Mammary epithelial cell (primary cell): ENCODE measurements at regions not wholly inside any gene's neighbourhood (a gene's known extent, or its start where the extent isn't known, plus 50 kb on each side); places are given as distances from the start of the nearest gene placed in this dataset.

ENCODE experiments used
- EZH2 ChIP-seq: IDR thresholded peaks from 2 replicates; pipeline ENCODE4 v1.6.1; 2012; ENCODE audit warnings: low read length, inconsistent platforms, borderline replicate concordance
- TF ChIP-seq, protein P1 (sequence below), 2 donors: IDR thresholded peaks in 1 of 2; conservative IDR thresholded peaks in 1 of 2; 2 replicates each; pipeline ENCODE4 v1.5.1; 2011 to 2012; ENCODE audit warnings: inconsistent platforms in 2 of 2, low read length in 2 of 2, mild to moderate bottlenecking in 2 of 2, control low read depth in 1 of 2, low read depth in 1 of 2; ENCODE audit not compliant: insufficient read depth in 1 of 2; ENCODE audit errors: extremely low read depth in 1 of 2

DNA sequence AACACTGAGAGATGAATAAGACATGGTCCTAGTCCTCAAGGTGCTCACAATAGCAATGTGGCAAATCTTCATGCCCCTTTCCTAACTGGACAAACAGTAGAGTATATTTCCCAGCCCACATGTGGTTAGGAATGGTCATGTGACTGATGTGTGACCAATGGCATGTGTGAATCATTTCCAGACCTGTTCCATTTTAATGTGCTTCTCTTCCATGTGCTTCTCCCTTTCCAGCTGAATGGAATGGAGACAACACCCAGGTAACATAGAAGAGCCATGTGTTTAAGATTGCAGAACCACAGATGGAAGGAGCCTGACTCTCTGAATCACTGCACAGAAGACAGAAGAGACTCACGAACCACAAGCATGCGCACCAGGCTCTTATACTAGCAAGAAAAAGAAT is 409.9 kb upstream of the NFIA start:
- TF ChIP-seq, protein P1, sequence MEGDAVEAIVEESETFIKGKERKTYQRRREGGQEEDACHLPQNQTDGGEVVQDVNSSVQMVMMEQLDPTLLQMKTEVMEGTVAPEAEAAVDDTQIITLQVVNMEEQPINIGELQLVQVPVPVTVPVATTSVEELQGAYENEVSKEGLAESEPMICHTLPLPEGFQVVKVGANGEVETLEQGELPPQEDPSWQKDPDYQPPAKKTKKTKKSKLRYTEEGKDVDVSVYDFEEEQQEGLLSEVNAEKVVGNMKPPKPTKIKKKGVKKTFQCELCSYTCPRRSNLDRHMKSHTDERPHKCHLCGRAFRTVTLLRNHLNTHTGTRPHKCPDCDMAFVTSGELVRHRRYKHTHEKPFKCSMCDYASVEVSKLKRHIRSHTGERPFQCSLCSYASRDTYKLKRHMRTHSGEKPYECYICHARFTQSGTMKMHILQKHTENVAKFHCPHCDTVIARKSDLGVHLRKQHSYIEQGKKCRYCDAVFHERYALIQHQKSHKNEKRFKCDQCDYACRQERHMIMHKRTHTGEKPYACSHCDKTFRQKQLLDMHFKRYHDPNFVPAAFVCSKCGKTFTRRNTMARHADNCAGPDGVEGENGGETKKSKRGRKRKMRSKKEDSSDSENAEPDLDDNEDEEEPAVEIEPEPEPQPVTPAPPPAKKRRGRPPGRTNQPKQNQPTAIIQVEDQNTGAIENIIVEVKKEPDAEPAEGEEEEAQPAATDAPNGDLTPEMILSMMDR (conservative IDR thresholded peaks at IDR 0.05 in 1 of 2, IDR thresholded peaks at IDR 0.05 in 1 of 2; ENCODE audit: extremely low read depth in 1 of 2, insufficient read depth in 1 of 2, low read depth in 1 of 2, low read length in 2 of 2): no peak
- TF ChIP-seq EZH2: no peak
